Dendritic cell treated with granulocyte-macrophage colony-stimulating factor and Interleukin-4, amounts not matched to agents 40 ng/mL and 50 ng/mL, for 4 days (primary cell): ENCODE measurements at regions not wholly inside any gene's neighbourhood (a gene's known extent, or its start where the extent isn't known, plus 50 kb on each side); places are given as distances from the start of the nearest gene placed in this dataset.
"Not testable (repeated sequence)": the region's sequence is repeated elsewhere in the genome, so short reads cannot be mapped to it uniquely, and the experiment has no call there.

Experiments used
- H3K27ac Mint-ChIP-seq: one replicate; pipeline ENCODE4 v1.8.0; 2022; ENCODE audit warnings: mild to moderate bottlenecking, mixed read lengths
- H3K27me3 Mint-ChIP-seq: one replicate; pipeline ENCODE4 v1.8.0; 2022; ENCODE audit warnings: mild to moderate bottlenecking, mixed read lengths
- H3K36me3 Mint-ChIP-seq: one replicate; pipeline ENCODE4 v1.8.0; 2022; ENCODE audit warnings: low read depth, mixed read lengths
- H3K4me1 Mint-ChIP-seq: one replicate; pipeline ENCODE4 v1.8.0; 2022; ENCODE audit warnings: low read depth, mixed read lengths
- H3K4me3 Mint-ChIP-seq: one replicate; pipeline ENCODE4 v1.8.0; 2022; ENCODE audit warnings: mild to moderate bottlenecking, moderate library complexity, mixed read lengths
- H3K9me3 Mint-ChIP-seq: one replicate; pipeline ENCODE4 v1.8.0; 2022; ENCODE audit warnings: mixed read lengths
- intact Hi-C: fragments of 100-400 bp; cut with micrococcal nuclease; formaldehyde crosslinking; loops from one replicate; pipeline ENCODE4 v1.15.0; 2022

- intact Hi-C loops: no loop called here
- H3K4me1 Mint-ChIP-seq: no peaks in the 10 kb centered on the region
- no peaks in the 10 kb centered on the region for H3K9me3 Mint-ChIP-seq
- no peaks in the 10 kb centered on the region for H3K27me3 Mint-ChIP-seq
- no peak overlapping the region for H3K4me3 Mint-ChIP-seq
- H3K27ac Mint-ChIP-seq: no peak overlapping the region
- H3K36me3 Mint-ChIP-seq: no peaks in the 10 kb centered on the region
Observed at GRCh38 chr2:163155279-163155883, 316.8 kb upstream of the KCNH7 start.

GRCh38 chr2:163142618-163143017, 304.1 kb upstream of the KCNH7 start:
- Mint-ChIP-seq H3K27me3 (no peaks in the 10 kb centered on the region), H3K4me1 (no peaks in the 10 kb centered on the region), H3K36me3 (no peaks in the 10 kb centered on the region), H3K9me3 (no peaks in the 10 kb centered on the region), H3K4me3 (no peak overlapping the region), H3K27ac (no peak overlapping the region)
- intact Hi-C loops: no loop called here

GRCh38 chr2:163138947-163139346, 300.4 kb upstream of the KCNH7 start:
- Mint-ChIP-seq H3K4me3 (no peak overlapping the region), H3K27ac (no peak overlapping the region), H3K4me1 (no peaks in the 10 kb centered on the region), H3K27me3 (no peaks in the 10 kb centered on the region), H3K9me3 (no peaks in the 10 kb centered on the region), H3K36me3 (no peaks in the 10 kb centered on the region)
- intact Hi-C loops: no loop called here

GRCh38 chr2:163135256-163135655, 296.7 kb upstream of the KCNH7 start:
- Mint-ChIP-seq H3K36me3 (no peaks in the 10 kb centered on the region), H3K27me3 (no peaks in the 10 kb centered on the region), H3K27ac (no peak overlapping the region), H3K4me3 (no peak overlapping the region), H3K9me3 (no peaks in the 10 kb centered on the region), H3K4me1 (no peaks in the 10 kb centered on the region)
- intact Hi-C loops: no loop called here

GRCh38 chr2:163133602-163134001, 295.0 kb upstream of the KCNH7 start:
- H3K27me3 Mint-ChIP-seq: no peaks in the 10 kb centered on the region
- no peak overlapping the region for H3K27ac Mint-ChIP-seq
- H3K4me3 Mint-ChIP-seq: no peak overlapping the region
- H3K36me3 Mint-ChIP-seq: no peaks in the 10 kb centered on the region
- intact Hi-C loops: loop anchor here (5.0 kb wide), 1 partner anchor 246 kb away; no protein-coding TSS in a partner anchor
- no peaks in the 10 kb centered on the region for H3K9me3 Mint-ChIP-seq
- H3K4me1 Mint-ChIP-seq: no peaks in the 10 kb centered on the region

DNA sequence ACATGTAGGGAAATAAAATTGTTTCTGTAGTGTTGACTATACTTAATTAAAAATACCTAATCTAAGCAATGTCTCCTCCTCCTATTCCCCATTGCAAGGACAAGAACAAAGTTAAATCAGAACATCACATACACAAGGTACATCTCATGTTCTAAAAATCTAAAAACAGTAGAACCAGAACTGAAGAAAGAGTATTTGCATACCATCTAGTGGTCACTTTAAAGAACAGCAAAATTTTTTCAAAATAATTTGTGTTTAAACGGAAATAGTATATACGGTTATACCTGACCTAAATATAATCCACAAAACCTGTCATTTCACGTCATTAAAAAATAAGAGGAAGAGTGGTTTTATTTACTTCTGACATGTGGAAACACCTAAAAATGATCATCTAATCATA, 294.3 kb upstream of the KCNH7 start:
- intact Hi-C loops: loop anchor here (5.0 kb wide), 1 partner anchor 246 kb away; no protein-coding TSS in a partner anchor
- Mint-ChIP-seq H3K27ac (no peak overlapping the region), H3K27me3 (no peaks in the 10 kb centered on the region), H3K9me3 (no peaks in the 10 kb centered on the region), H3K4me1 (no peaks in the 10 kb centered on the region), H3K4me3 (no peak overlapping the region), H3K36me3 (no peaks in the 10 kb centered on the region)

DNA sequence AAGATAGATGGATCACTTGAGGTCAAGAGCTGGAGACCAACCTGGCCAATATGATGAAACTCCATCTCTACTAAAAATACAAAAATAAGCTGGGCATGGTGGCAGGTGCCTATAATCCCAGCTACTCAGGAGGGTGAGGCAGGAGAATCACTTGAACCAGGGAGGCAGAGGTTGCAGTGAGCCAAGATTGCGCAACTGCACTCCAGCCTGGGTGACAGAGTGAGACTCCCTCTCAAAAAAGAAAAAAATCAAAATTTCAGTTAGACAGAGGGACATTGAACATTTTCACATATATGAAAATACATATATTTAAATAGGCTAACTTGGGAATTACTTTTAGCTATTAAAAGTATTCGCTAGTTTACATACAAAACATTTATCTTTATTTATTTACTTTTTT, 293.6 kb upstream of the KCNH7 start:
- not testable (repeated sequence) for H3K27me3 Mint-ChIP-seq, H3K4me1 Mint-ChIP-seq, H3K9me3 Mint-ChIP-seq, H3K36me3 Mint-ChIP-seq, H3K27ac Mint-ChIP-seq, H3K4me3 Mint-ChIP-seq
- intact Hi-C loops: loop anchor here (5.0 kb wide), 1 partner anchor 245 kb away; no protein-coding TSS in a partner anchor

DNA sequence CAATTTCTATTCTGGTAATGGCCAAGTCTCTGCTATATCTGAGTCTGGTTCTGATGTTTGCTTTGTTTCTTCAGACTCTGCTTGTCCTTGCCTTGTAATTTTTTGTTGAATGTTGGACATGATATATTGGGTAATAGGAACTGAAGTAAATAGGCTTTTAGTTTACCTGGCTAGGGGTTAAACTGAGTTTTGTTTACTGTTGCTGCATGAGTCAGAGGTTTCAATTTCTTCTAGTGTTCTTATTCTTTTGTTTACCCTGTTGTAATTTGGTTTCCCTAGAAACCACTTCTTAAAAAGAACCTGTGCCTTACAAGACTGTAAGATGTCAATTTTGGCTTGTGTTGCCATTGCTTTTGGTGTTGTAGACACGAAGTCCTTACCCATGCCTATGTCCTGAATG, 285.0 kb upstream of the KCNH7 start:
- intact Hi-C loops: no loop called here
- no peaks in the 10 kb centered on the region for H3K27me3 Mint-ChIP-seq
- no peak overlapping the region for H3K27ac Mint-ChIP-seq
- H3K9me3 Mint-ChIP-seq: no peaks in the 10 kb centered on the region
- H3K4me3 Mint-ChIP-seq: no peak overlapping the region
- no peaks in the 10 kb centered on the region for H3K36me3 Mint-ChIP-seq
- H3K4me1 Mint-ChIP-seq: no peaks in the 10 kb centered on the region

GRCh38 chr2:163122257-163122656, 283.7 kb upstream of the KCNH7 start:
- intact Hi-C loops: no loop called here
- Mint-ChIP-seq H3K27me3 (no peaks in the 10 kb centered on the region), H3K9me3 (no peaks in the 10 kb centered on the region), H3K4me1 (no peaks in the 10 kb centered on the region), H3K36me3 (no peaks in the 10 kb centered on the region), H3K4me3 (no peak overlapping the region), H3K27ac (no peak overlapping the region)

GRCh38 chr2:163121483-163121882, 282.9 kb upstream of the KCNH7 start:
- H3K4me3 Mint-ChIP-seq: no peak overlapping the region
- intact Hi-C loops: no loop called here
- no peak overlapping the region for H3K27ac Mint-ChIP-seq
- no peaks in the 10 kb centered on the region for H3K9me3 Mint-ChIP-seq
- no peaks in the 10 kb centered on the region for H3K36me3 Mint-ChIP-seq
- H3K27me3 Mint-ChIP-seq: no peaks in the 10 kb centered on the region
- no peaks in the 10 kb centered on the region for H3K4me1 Mint-ChIP-seq

DNA sequence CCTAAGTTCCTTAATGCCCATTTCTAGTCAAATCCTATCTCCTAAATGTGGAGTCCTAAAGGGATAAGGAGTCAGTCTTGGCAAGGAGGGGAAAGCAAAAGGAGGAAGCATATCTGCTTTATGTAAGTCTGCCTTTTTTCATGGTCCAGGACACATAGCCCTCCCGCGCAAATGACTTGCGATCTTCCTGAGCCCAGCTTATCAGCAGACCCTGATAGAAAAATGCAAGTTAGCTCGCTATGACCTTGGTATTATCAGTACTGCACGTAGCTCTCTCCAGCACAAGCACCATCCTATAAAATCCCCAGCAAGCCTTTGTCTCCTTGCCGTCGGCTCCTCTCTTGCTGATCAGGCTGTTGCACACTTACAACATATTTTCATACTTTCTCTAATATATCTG, 281.4 kb upstream of the KCNH7 start:
- H3K9me3 Mint-ChIP-seq: no peaks in the 10 kb centered on the region
- no peak overlapping the region for H3K4me3 Mint-ChIP-seq
- intact Hi-C loops: no loop called here
- no peaks in the 10 kb centered on the region for H3K4me1 Mint-ChIP-seq
- no peaks in the 10 kb centered on the region for H3K36me3 Mint-ChIP-seq
- no peaks in the 10 kb centered on the region for H3K27me3 Mint-ChIP-seq
- H3K27ac Mint-ChIP-seq: no peak overlapping the region

DNA sequence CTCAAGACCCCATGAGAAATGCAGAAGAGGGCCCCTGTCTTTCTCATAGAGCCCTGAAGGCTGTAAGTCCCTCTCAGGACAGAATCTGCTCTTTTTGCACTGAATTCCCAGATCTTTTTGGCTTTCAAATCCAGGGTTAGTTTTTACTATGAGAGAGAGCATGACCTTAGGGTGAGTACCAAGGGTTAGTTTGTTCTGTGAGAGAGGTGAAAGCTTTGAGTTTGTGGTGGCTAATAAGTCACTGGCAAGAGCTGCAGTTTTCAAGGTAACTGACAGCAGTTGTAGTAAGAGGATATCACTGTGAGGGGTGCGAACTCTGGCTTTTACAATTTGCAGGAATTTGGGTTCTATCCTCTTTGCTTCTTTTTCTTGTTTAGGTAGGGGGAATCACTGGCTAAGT, 248.4 kb upstream of the KCNH7 start:
- H3K36me3 Mint-ChIP-seq: no peaks in the 10 kb centered on the region
- no peak overlapping the region for H3K27ac Mint-ChIP-seq
- H3K9me3 Mint-ChIP-seq: no peaks in the 10 kb centered on the region
- intact Hi-C loops: no loop called here
- no peaks in the 10 kb centered on the region for H3K27me3 Mint-ChIP-seq
- H3K4me1 Mint-ChIP-seq: no peaks in the 10 kb centered on the region
- H3K4me3 Mint-ChIP-seq: no peak overlapping the region

GRCh38 chr2:163085366-163086024, 246.9 kb upstream of the KCNH7 start:
- H3K27ac Mint-ChIP-seq, H3K4me3 Mint-ChIP-seq, H3K4me1 Mint-ChIP-seq, intact Hi-C loops, H3K27me3 Mint-ChIP-seq, H3K9me3 Mint-ChIP-seq, H3K36me3 Mint-ChIP-seq: not testable (repeated sequence)

DNA sequence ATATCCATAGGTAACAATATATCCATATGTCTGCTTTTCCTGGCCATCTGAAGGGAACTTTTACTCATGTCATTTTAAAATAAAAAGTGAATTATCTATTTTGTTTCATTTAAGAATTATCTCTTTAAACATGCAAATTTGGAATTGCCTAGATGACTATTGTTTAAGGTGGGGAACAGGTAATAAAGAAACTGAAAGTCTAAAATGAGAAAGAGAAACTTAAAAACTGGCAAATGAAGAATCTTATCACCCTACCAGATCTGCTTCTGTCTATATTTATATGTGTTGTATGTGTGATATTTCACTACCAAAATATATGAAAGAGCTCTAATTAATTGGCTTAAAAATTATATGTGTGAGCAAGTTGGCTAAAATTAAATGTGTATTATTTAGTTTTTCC, 243.2 kb upstream of the KCNH7 start:
- intact Hi-C loops: no loop called here
- Mint-ChIP-seq H3K27ac (no peak overlapping the region), H3K36me3 (no peaks in the 10 kb centered on the region), H3K9me3 (no peaks in the 10 kb centered on the region), H3K4me3 (no peak overlapping the region), H3K27me3 (no peaks in the 10 kb centered on the region), H3K4me1 (no peaks in the 10 kb centered on the region)

- intact Hi-C loops: no loop called here
- H3K4me3 Mint-ChIP-seq: no peak overlapping the region
- no peaks in the 10 kb centered on the region for H3K4me1 Mint-ChIP-seq
- H3K36me3 Mint-ChIP-seq: no peaks in the 10 kb centered on the region
- H3K9me3 Mint-ChIP-seq: peaks cover 9% of the 10 kb centered on the region
- no peaks in the 10 kb centered on the region for H3K27me3 Mint-ChIP-seq
- H3K27ac Mint-ChIP-seq: no peak overlapping the region
Observed at GRCh38 chr2:163077241-163077640, 238.7 kb upstream of the KCNH7 start.
